ENCODE measurements at regions not wholly inside any gene's neighbourhood (a gene's known extent, or its start where the extent isn't known, plus 50 kb on each side); places are given as distances from the start of the nearest gene placed in this dataset.

DNA sequence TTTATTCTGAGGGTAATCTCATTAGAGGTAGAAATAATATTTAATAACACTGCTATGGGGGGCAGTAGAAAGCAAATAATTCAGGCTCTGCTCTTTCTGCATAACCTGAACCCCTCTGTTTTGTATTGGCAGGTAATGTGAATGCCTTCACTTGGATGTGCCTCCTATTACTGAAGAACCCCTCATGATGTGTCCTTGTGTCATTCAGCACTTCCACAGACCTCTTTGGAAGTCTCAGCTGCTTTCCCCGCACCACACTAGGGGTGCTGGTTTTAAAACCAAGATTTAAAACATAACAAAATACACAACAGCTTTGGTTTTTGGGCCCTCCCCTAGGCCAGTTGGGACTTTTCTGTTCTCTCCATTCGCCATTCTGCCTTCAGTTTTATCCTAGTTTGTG, 281.7 kb upstream of the MC4R start:
- no peaks in the 10 kb centered on the region for H4K20me1 ChIP-seq (ENCODE audit: insufficient read depth, low read length)
- no peaks in the 10 kb centered on the region for H3K9me2 ChIP-seq (ENCODE audit: low read depth, low read length)
- no peaks in the 10 kb centered on the region for H3F3A ChIP-seq (ENCODE audit: insufficient read depth, low read length)
- H3K36me3 ChIP-seq (ENCODE audit: insufficient read depth, low read length): no peaks in the 10 kb centered on the region
- no peak overlapping the region for H3K9ac ChIP-seq (ENCODE audit: low read length)
- H3K4me3 ChIP-seq (ENCODE audit: low read depth, low read length, poor library complexity, severe bottlenecking): no peak overlapping the region
- H3K4me1 ChIP-seq (ENCODE audit: insufficient read depth, low read length, severe bottlenecking): no peaks in the 10 kb centered on the region
- H3K79me2 ChIP-seq (ENCODE audit: insufficient read depth, low read length): no peaks in the 10 kb centered on the region
- H3K4me2 ChIP-seq (ENCODE audit: low read length): no peak overlapping the region
- no peak overlapping the region for H3K27ac ChIP-seq (ENCODE audit: low read depth, low read length, poor library complexity, severe bottlenecking)
- TF ChIP-seq EZH2 (IDR thresholded peaks at IDR 0.05; ENCODE audit: borderline replicate concordance, low read length) (no peak), CTCF (IDR thresholded peaks at IDR 0.05; ENCODE audit: low read length) (no peak)
- no peak overlapping the region for H2AFZ ChIP-seq (ENCODE audit: low read length)
- no peaks in the 10 kb centered on the region for H3K27me3 ChIP-seq (ENCODE audit: insufficient read depth, low read length)
- no peaks in the 10 kb centered on the region for H3K9me3 ChIP-seq (ENCODE audit: low read length)

DNA sequence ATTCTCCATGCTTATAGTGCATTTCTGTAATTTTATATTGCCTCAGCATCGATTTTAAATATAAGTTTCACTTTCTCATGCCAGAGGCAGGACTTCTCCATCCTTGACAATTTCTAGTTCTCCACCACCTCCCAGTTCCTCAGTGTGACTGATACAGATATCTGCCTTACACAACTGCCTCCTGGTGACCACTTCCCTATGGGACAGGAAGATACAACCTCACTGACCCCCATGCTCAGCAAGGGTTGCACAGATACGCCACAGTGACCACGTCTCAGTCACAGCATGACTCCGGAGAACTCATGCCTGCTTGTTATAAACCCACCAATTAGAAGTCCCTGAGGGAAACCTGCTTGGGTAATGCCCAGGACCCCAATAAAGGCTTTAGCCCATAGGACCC, 284.0 kb upstream of the MC4R start:
- Histone ChIP-seq H3K4me2 (ENCODE audit: low read length) (peak overlapping the region; percentile 39; the same call in 1 of the 2 replicates), H3K27me3 (ENCODE audit: insufficient read depth, low read length) (no peaks in the 10 kb centered on the region), H3K9me3 (ENCODE audit: low read length) (no peaks in the 10 kb centered on the region), H3K9ac (ENCODE audit: low read length) (no peak overlapping the region), H3K36me3 (ENCODE audit: insufficient read depth, low read length) (no peaks in the 10 kb centered on the region), H3K79me2 (ENCODE audit: insufficient read depth, low read length) (no peaks in the 10 kb centered on the region), H4K20me1 (ENCODE audit: insufficient read depth, low read length) (no peaks in the 10 kb centered on the region), H3K4me3 (ENCODE audit: low read depth, low read length, poor library complexity, severe bottlenecking) (no peak overlapping the region), H3K9me2 (ENCODE audit: low read depth, low read length) (no peaks in the 10 kb centered on the region), H3K27ac (ENCODE audit: low read depth, low read length, poor library complexity, severe bottlenecking) (no peak overlapping the region), H2AFZ (ENCODE audit: low read length) (no peak overlapping the region), H3F3A (ENCODE audit: insufficient read depth, low read length) (no peaks in the 10 kb centered on the region), H3K4me1 (ENCODE audit: insufficient read depth, low read length, severe bottlenecking) (no peaks in the 10 kb centered on the region)
- TF ChIP-seq EZH2 (IDR thresholded peaks at IDR 0.05; ENCODE audit: borderline replicate concordance, low read length): no peak
- TF ChIP-seq CTCF (IDR thresholded peaks at IDR 0.05; ENCODE audit: low read length): no peak

DNA sequence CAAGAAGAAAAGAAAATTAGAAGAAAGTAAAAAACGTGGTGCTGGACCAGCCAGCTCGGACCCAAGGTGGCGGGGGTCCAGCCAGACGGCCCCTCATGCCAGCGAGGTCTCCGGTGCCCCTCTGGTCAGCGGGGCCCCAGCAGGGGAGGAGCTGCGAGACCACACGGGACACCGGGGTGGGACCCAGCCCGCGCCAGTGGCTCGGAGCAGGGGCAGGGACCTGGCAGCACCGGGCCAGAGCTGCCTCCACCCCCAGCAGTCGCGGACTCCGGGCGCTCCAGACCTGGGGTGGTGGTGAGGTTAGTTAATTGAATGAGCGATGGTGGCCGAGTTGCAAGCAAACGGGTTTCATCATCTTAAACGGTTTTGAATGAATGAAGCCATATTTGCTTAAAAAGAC, 289.9 kb upstream of the MC4R start:
- H2AFZ ChIP-seq (ENCODE audit: low read length): no peak overlapping the region

More for the DNA sequence above, 289.9 kb upstream of the MC4R start:
- Histone ChIP-seq H3K27ac (ENCODE audit: low read depth, low read length, poor library complexity, severe bottlenecking) (no peak overlapping the region), H3K79me2 (ENCODE audit: insufficient read depth, low read length) (no peaks in the 10 kb centered on the region), H3K9ac (ENCODE audit: low read length) (no peak overlapping the region), H3K9me2 (ENCODE audit: low read depth, low read length) (no peaks in the 10 kb centered on the region), H4K20me1 (ENCODE audit: insufficient read depth, low read length) (no peaks in the 10 kb centered on the region), H3F3A (ENCODE audit: insufficient read depth, low read length) (no peaks in the 10 kb centered on the region), H3K4me2 (ENCODE audit: low read length) (no peak overlapping the region), H3K9me3 (ENCODE audit: low read length) (no peaks in the 10 kb centered on the region), H3K27me3 (ENCODE audit: insufficient read depth, low read length) (no peaks in the 10 kb centered on the region), H3K4me3 (ENCODE audit: low read depth, low read length, poor library complexity, severe bottlenecking) (no peak overlapping the region), H3K4me1 (ENCODE audit: insufficient read depth, low read length, severe bottlenecking) (no peaks in the 10 kb centered on the region), H3K36me3 (ENCODE audit: insufficient read depth, low read length) (no peaks in the 10 kb centered on the region)
- TF ChIP-seq CTCF (IDR thresholded peaks at IDR 0.05; ENCODE audit: low read length): no peak
- TF ChIP-seq EZH2 (IDR thresholded peaks at IDR 0.05; ENCODE audit: borderline replicate concordance, low read length): no peak

Measured in OCI-LY1 (cell line).